Muscle layer of colon (tissue), 2 donors: ENCODE measurements at regions not wholly inside any gene's neighbourhood (a gene's known extent, or its start where the extent isn't known, plus 50 kb on each side); places are given as distances from the start of the nearest gene placed in this dataset.
A peak's percentile ranks its signal among the peaks of the same experiment; 100 is the strongest.

ENCODE experiments used
- H3K27ac ChIP-seq: one replicate; pipeline ENCODE4 v1.7.0; 2013; ENCODE audit warnings: low read depth, mild to moderate bottlenecking, low read length, moderate library complexity
- H3K27me3 ChIP-seq, 2 donors: one replicate each; pipeline ENCODE4 v1.7.0; 2013; ENCODE audit warnings: low read length in 2 of 2, mild to moderate bottlenecking in 2 of 2; ENCODE audit not compliant: insufficient read depth in 2 of 2, control insufficient read depth in 1 of 2
- H3K36me3 ChIP-seq: one replicate; pipeline ENCODE4 v1.7.0; 2013; ENCODE audit warnings: mild to moderate bottlenecking, low read length; ENCODE audit not compliant: insufficient read depth
- H3K4me1 ChIP-seq: one replicate; pipeline ENCODE4 v1.7.0; 2013; ENCODE audit warnings: mild to moderate bottlenecking, low read length; ENCODE audit not compliant: insufficient read depth
- H3K4me3 ChIP-seq, 2 donors: one replicate each; pipeline ENCODE4 v1.7.0; 2013; ENCODE audit warnings: low read length in 2 of 2, low read depth in 1 of 2, mild to moderate bottlenecking in 1 of 2, moderate library complexity in 1 of 2
- H3K9ac ChIP-seq: one replicate; pipeline ENCODE4 v1.7.0; 2013; ENCODE audit warnings: low read length
- H3K9me3 ChIP-seq: one replicate; pipeline ENCODE4 v1.7.0; 2013; ENCODE audit warnings: mild to moderate bottlenecking, low read length
- donor health status: abdominal sarcoma.
- donor health status: Adenocarcinoma of cecum.

GRCh38 chr15:99450896-99451358, 114.9 kb upstream of the MEF2A start:
- H3K4me1 ChIP-seq, result peaks cover 15% of the 10 kb centered on the region
- no peak overlapping the region for H3K9ac ChIP-seq
- H3K27me3 ChIP-seq, result no peaks in the 10 kb centered on the region
- no peaks in the 10 kb centered on the region for H3K9me3 ChIP-seq
- no peak overlapping the region for H3K27ac ChIP-seq
- H3K36me3 ChIP-seq, result no peaks in the 10 kb centered on the region
- no peak overlapping the region for H3K4me3 ChIP-seq

- Histone ChIP-seq H3K36me3 (no peaks in the 10 kb centered on the region), H3K9me3 (no peaks in the 10 kb centered on the region), H3K9ac (no peak overlapping the region), H3K27ac (no peak overlapping the region), H3K4me1 (peaks cover 15% of the 10 kb centered on the region), H3K27me3 (no peaks in the 10 kb centered on the region), H3K4me3 (no peak overlapping the region)
Observed at GRCh38 chr15:99451484-99451883, 114.3 kb upstream of the MEF2A start.

- H3K9me3 ChIP-seq, result no peaks in the 10 kb centered on the region
- H3K27ac ChIP-seq, result no peak overlapping the region
- no peaks in the 10 kb centered on the region for H3K27me3 ChIP-seq
- H3K4me1 ChIP-seq, result peaks cover 15% of the 10 kb centered on the region
- H3K4me3 ChIP-seq, result no peak overlapping the region
- H3K36me3 ChIP-seq, result no peaks in the 10 kb centered on the region
- no peak overlapping the region for H3K9ac ChIP-seq
Observed at GRCh38 chr15:99452010-99452409, 113.8 kb upstream of the MEF2A start.

GRCh38 chr15:99452728-99453636, 112.8 kb upstream of the MEF2A start:
- H3K9ac ChIP-seq, result no peak overlapping the region
- H3K4me3 ChIP-seq, result no peak overlapping the region

GRCh38 chr15:99453637-99454030, 112.2 kb upstream of the MEF2A start:
- H3K4me1 ChIP-seq, result peaks cover 15% of the 10 kb centered on the region
- H3K27ac ChIP-seq, result no peak overlapping the region
- H3K36me3 ChIP-seq, result no peaks in the 10 kb centered on the region
- no peak overlapping the region for H3K9ac ChIP-seq
- H3K4me3 ChIP-seq, result no peak overlapping the region
- no peaks in the 10 kb centered on the region for H3K9me3 ChIP-seq
- H3K27me3 ChIP-seq, result no peaks in the 10 kb centered on the region

More at GRCh38 chr15:99452728-99453636, 112.8 kb upstream of the MEF2A start:
- Histone ChIP-seq H3K36me3 (no peaks in the 10 kb centered on the region), H3K27ac (no peak overlapping the region), H3K4me1 (peaks cover 15% of the 10 kb centered on the region), H3K9me3 (no peaks in the 10 kb centered on the region), H3K27me3 (no peaks in the 10 kb centered on the region)

- Histone ChIP-seq H3K27ac (no peak overlapping the region), H3K4me1 (peaks cover 15% of the 10 kb centered on the region), H3K36me3 (no peaks in the 10 kb centered on the region), H3K9ac (no peak overlapping the region), H3K27me3 (no peaks in the 10 kb centered on the region), H3K4me3 (no peak overlapping the region), H3K9me3 (no peaks in the 10 kb centered on the region)
Observed at GRCh38 chr15:99454107-99454809, 111.5 kb upstream of the MEF2A start.

- no peak overlapping the region for H3K9ac ChIP-seq
- no peaks in the 10 kb centered on the region for H3K27me3 ChIP-seq
- H3K4me1 ChIP-seq, result peaks cover 15% of the 10 kb centered on the region
- H3K4me3 ChIP-seq, result no peak overlapping the region
- no peaks in the 10 kb centered on the region for H3K36me3 ChIP-seq
- H3K27ac ChIP-seq, result peak overlapping the region; percentile 39
- H3K9me3 ChIP-seq, result no peaks in the 10 kb centered on the region
Observed at GRCh38 chr15:99454941-99455788, 110.6 kb upstream of the MEF2A start.

GRCh38 chr15:99455789-99456160, 110.0 kb upstream of the MEF2A start:
- Histone ChIP-seq H3K27ac (no peak overlapping the region), H3K36me3 (no peaks in the 10 kb centered on the region), H3K9ac (no peak overlapping the region), H3K4me3 (no peak overlapping the region), H3K9me3 (no peaks in the 10 kb centered on the region), H3K4me1 (peaks cover 15% of the 10 kb centered on the region), H3K27me3 (no peaks in the 10 kb centered on the region)

GRCh38 chr15:99464137-99464536, 101.6 kb upstream of the MEF2A start:
- Histone ChIP-seq H3K4me1 (no peaks in the 10 kb centered on the region), H3K4me3 (no peak overlapping the region), H3K36me3 (no peaks in the 10 kb centered on the region), H3K27me3 (no peaks in the 10 kb centered on the region), H3K9me3 (no peaks in the 10 kb centered on the region), H3K27ac (no peak overlapping the region), H3K9ac (no peak overlapping the region)

- H3K4me1 ChIP-seq, result no peaks in the 10 kb centered on the region
- H3K4me3 ChIP-seq, result no peak overlapping the region
- H3K9ac ChIP-seq, result no peak overlapping the region
- H3K9me3 ChIP-seq, result no peaks in the 10 kb centered on the region
- H3K27me3 ChIP-seq, result no peaks in the 10 kb centered on the region
- H3K36me3 ChIP-seq, result no peaks in the 10 kb centered on the region
- H3K27ac ChIP-seq, result no peak overlapping the region
Observed at GRCh38 chr15:99466701-99467337, 99.0 kb upstream of the MEF2A start.

GRCh38 chr15:99467338-99467720, 98.5 kb upstream of the MEF2A start:
- Histone ChIP-seq H3K36me3 (no peaks in the 10 kb centered on the region), H3K27me3 (no peaks in the 10 kb centered on the region), H3K27ac (no peak overlapping the region)

More at GRCh38 chr15:99467338-99467720, 98.5 kb upstream of the MEF2A start:
- no peak overlapping the region for H3K4me3 ChIP-seq
- no peak overlapping the region for H3K9ac ChIP-seq
- H3K9me3 ChIP-seq, result no peaks in the 10 kb centered on the region
- no peaks in the 10 kb centered on the region for H3K4me1 ChIP-seq
